Liver (tissue), 8 donors: ENCODE measurements at regions not wholly inside any gene's neighbourhood (a gene's known extent, or its start where the extent isn't known, plus 50 kb on each side); places are given as distances from the start of the nearest gene placed in this dataset.

Experiments used
- DNase-seq: peaks from one replicate; pipeline ENCODE4 v3.0.0-alpha.2; 2017; ENCODE audit warnings: low spot score
- H3K27ac ChIP-seq, 2 donors: one replicate each; pipeline ENCODE4 v1.7.0; 2013; ENCODE audit warnings: inconsistent platforms in 2 of 2, low read length in 2 of 2, control low read depth in 1 of 2, low read depth in 1 of 2, mild to moderate bottlenecking in 1 of 2
- H3K27me3 ChIP-seq, 4 donors: one replicate each; pipeline versions ENCODE4 v1.6.1 to v1.7.0; 2013; ENCODE audit warnings: low read length in 3 of 4, inconsistent platforms in 1 of 4, mild to moderate bottlenecking in 1 of 4, moderate library complexity in 1 of 4; ENCODE audit not compliant: control insufficient read depth in 4 of 4, insufficient read depth in 4 of 4
- H3K36me3 ChIP-seq, 4 donors: one replicate each; pipeline versions ENCODE4 v1.6.1 to v1.7.0; 2013; ENCODE audit warnings: low read length in 3 of 4, mild to moderate bottlenecking in 3 of 4, low read depth in 1 of 4, moderate library complexity in 1 of 4; ENCODE audit not compliant: control insufficient read depth in 4 of 4, insufficient read depth in 3 of 4
- H3K4me1 ChIP-seq, 4 donors: one replicate each; pipeline versions ENCODE4 v1.6.1 to v1.7.0; 2013; ENCODE audit warnings: low read length in 3 of 4, mild to moderate bottlenecking in 3 of 4, moderate library complexity in 1 of 4; ENCODE audit not compliant: control insufficient read depth in 4 of 4, insufficient read depth in 4 of 4
- H3K4me3 ChIP-seq, 3 donors: one replicate each; pipeline versions ENCODE4 v1.6.1 to v1.7.0; 2013; ENCODE audit warnings: low read length in 3 of 3, control low read depth in 1 of 3, low read depth in 1 of 3, mild to moderate bottlenecking in 1 of 3
- H3K9ac ChIP-seq, 2 donors: one replicate each; pipeline ENCODE4 v1.7.0; 2013; ENCODE audit warnings: low read length in 2 of 2, mild to moderate bottlenecking in 2 of 2, moderate library complexity in 2 of 2, control low read depth in 1 of 2, low read depth in 1 of 2
- H3K9me3 ChIP-seq, 4 donors: one replicate each; pipeline versions ENCODE4 v1.6.1 to v1.7.0; 2013; ENCODE audit warnings: low read length in 3 of 4; ENCODE audit not compliant: control insufficient read depth in 4 of 4
- FOXA1 ChIP-seq: IDR thresholded peaks from 2 replicates; pipeline ENCODE4 v1.6.1; 2016; ENCODE audit warnings: antibody characterized with exemption
- FOXA2 ChIP-seq: IDR thresholded peaks from 2 replicates; pipeline ENCODE4 v1.6.1; 2016; ENCODE audit warnings: antibody characterized with exemption
- GABPA ChIP-seq, 2 donors: IDR thresholded peaks in 1 of 2; conservative IDR thresholded peaks in 1 of 2; 2 replicates each; pipeline ENCODE4 v1.6.1; 2016; ENCODE audit warnings: antibody characterized with exemption in 2 of 2, mild to moderate bottlenecking in 1 of 2, moderate library complexity in 1 of 2
- HNF4A ChIP-seq, 2 donors: conservative IDR thresholded peaks; 2 replicates each; pipeline ENCODE4 v1.6.1; 2016; ENCODE audit warnings: antibody characterized with exemption in 2 of 2, mild to moderate bottlenecking in 2 of 2
- HNF4G ChIP-seq: IDR thresholded peaks from 2 replicates; pipeline ENCODE4 v1.6.1; 2016; ENCODE audit warnings: antibody characterized with exemption
- JUND ChIP-seq, 2 donors: IDR thresholded peaks; 2 replicates each; pipeline ENCODE4 v1.6.1; 2016; ENCODE audit warnings: antibody characterized with exemption in 2 of 2
- NR2F2 ChIP-seq: IDR thresholded peaks from 2 replicates; pipeline ENCODE4 v1.6.1; 2016; ENCODE audit warnings: antibody characterized with exemption
- RAD21 ChIP-seq, 2 donors: IDR thresholded peaks; 2 replicates each; pipeline ENCODE4 v1.6.1; 2016; ENCODE audit warnings: antibody characterized with exemption in 2 of 2, mild to moderate bottlenecking in 2 of 2
- RXRA ChIP-seq, 2 donors: IDR thresholded peaks; 2 replicates each; pipeline ENCODE4 v1.6.1; 2017 to 2018; ENCODE audit warnings: antibody characterized with exemption in 2 of 2, mild to moderate bottlenecking in 1 of 2
- SP1 ChIP-seq: IDR thresholded peaks from 2 replicates; pipeline ENCODE4 v1.6.1; 2018; ENCODE audit warnings: antibody characterized with exemption, mild to moderate bottlenecking
- TAF1 ChIP-seq: conservative IDR thresholded peaks from 2 replicates; pipeline ENCODE4 v1.6.1; 2016; ENCODE audit warnings: antibody characterized with exemption, mild to moderate bottlenecking
- YY1 ChIP-seq: IDR thresholded peaks from 2 replicates; pipeline ENCODE4 v1.6.1; 2016; ENCODE audit warnings: antibody characterized with exemption, mild to moderate bottlenecking
- WGBS: extraction: QIAGEN DNeasy Blood & Tissue Kit; methylation state at CpG from one replicate; pipeline ENCODE4 v1.1.7; 2013; 5-methylcytosine and 5-hydroxymethylcytosine counted together
- TF ChIP-seq, protein P1 (sequence below): fragments of 150-350 bp; IDR thresholded peaks from 2 replicates; pipeline ENCODE4 v1.5.1; 2017; ENCODE audit warnings: improper control_type of control experiment, low read depth, low read length; ENCODE audit not compliant: missing input control
- TF ChIP-seq, protein P2 (sequence below): IDR thresholded peaks from 2 replicates; pipeline ENCODE4 v1.6.1; 2016; ENCODE audit warnings: antibody characterized with exemption
- TF ChIP-seq, protein P3 (sequence below): IDR thresholded peaks from 2 replicates; pipeline ENCODE4 v1.6.1; 2016; ENCODE audit warnings: antibody characterized with exemption
- TF ChIP-seq, protein P4 (sequence below): IDR thresholded peaks from 2 replicates; pipeline ENCODE4 v1.6.1; 2016; ENCODE audit warnings: antibody characterized with exemption
- TF ChIP-seq, protein P5 (sequence below): IDR thresholded peaks from 2 replicates; pipeline ENCODE4 v1.6.1; 2016; ENCODE audit warnings: antibody characterized with exemption, mild to moderate bottlenecking
- donor health status: healthy.
- donor health status: healthy.
- donor health status: healthy.
- donor health status: healthy.
- donor health status: healthy.

DNA sequence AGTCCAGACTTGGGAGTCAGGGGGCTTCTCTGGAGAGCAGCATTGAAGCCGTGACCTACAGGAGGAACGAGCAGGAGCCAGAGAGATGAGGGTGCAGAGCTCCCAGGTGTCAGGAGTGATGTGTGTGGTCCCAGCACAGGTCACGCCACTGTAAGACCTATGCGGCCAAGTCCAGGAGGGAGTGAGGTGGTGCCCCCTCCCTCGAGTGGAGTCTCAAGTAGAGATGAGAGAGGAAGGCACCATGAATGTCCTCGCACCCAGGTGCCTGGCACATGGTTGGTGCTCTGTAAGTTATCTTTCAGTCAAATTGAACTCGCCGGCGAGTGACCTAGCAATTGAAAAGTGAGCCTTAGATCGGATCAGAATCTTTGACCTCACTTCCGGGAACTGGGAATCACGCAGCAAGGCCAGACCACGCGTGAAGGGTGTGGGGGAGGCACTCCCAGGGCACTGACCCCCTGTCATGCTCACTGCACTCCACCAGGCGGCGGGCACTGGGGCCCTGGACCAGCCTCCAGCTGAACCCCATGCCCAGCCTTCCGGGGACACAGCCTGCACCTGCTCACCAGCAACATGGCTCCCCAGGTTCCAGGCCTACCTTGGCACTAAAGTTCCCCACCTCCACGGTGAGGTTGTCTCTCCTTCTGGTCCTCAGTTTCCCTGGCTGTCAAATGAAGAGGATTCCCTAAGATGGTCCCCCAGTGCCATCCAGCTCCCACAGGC is 127.4 kb downstream of the HMX1 start:
- H3K27me3 ChIP-seq = no peaks in the 10 kb centered on the region
- WGBS = 84% methylated on average over 18 of the region's 18 CpGs

More for the DNA sequence above, 127.4 kb downstream of the HMX1 start:
- no peaks in the 10 kb centered on the region for H3K9me3 ChIP-seq
- TF ChIP-seq RXRA (IDR thresholded peaks at IDR 0.05) = no peak
- TF ChIP-seq TAF1 = no peak
- no peak for TF ChIP-seq HNF4A (conservative IDR thresholded peaks at IDR 0.05)
- TF ChIP-seq, protein P1, sequence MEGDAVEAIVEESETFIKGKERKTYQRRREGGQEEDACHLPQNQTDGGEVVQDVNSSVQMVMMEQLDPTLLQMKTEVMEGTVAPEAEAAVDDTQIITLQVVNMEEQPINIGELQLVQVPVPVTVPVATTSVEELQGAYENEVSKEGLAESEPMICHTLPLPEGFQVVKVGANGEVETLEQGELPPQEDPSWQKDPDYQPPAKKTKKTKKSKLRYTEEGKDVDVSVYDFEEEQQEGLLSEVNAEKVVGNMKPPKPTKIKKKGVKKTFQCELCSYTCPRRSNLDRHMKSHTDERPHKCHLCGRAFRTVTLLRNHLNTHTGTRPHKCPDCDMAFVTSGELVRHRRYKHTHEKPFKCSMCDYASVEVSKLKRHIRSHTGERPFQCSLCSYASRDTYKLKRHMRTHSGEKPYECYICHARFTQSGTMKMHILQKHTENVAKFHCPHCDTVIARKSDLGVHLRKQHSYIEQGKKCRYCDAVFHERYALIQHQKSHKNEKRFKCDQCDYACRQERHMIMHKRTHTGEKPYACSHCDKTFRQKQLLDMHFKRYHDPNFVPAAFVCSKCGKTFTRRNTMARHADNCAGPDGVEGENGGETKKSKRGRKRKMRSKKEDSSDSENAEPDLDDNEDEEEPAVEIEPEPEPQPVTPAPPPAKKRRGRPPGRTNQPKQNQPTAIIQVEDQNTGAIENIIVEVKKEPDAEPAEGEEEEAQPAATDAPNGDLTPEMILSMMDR = no peak
- TF ChIP-seq, protein P2, sequence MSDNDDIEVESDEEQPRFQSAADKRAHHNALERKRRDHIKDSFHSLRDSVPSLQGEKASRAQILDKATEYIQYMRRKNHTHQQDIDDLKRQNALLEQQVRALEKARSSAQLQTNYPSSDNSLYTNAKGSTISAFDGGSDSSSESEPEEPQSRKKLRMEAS = no peak
- TF ChIP-seq FOXA2 = no peak
- TF ChIP-seq JUND (IDR thresholded peaks at IDR 0.05) = no peak
- no peak for TF ChIP-seq RAD21 (IDR thresholded peaks at IDR 0.05)
- TF ChIP-seq YY1 = no peak
- TF ChIP-seq GABPA (IDR thresholded peaks at IDR 0.05 in 1 of 2, conservative IDR thresholded peaks at IDR 0.05 in 1 of 2) = no peak
- no peak for TF ChIP-seq NR2F2
- TF ChIP-seq HNF4G = no peak
- TF ChIP-seq, protein P3, sequence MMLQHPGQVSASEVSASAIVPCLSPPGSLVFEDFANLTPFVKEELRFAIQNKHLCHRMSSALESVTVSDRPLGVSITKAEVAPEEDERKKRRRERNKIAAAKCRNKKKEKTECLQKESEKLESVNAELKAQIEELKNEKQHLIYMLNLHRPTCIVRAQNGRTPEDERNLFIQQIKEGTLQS = no peak
- no peak for TF ChIP-seq SP1
- TF ChIP-seq, protein P4, sequence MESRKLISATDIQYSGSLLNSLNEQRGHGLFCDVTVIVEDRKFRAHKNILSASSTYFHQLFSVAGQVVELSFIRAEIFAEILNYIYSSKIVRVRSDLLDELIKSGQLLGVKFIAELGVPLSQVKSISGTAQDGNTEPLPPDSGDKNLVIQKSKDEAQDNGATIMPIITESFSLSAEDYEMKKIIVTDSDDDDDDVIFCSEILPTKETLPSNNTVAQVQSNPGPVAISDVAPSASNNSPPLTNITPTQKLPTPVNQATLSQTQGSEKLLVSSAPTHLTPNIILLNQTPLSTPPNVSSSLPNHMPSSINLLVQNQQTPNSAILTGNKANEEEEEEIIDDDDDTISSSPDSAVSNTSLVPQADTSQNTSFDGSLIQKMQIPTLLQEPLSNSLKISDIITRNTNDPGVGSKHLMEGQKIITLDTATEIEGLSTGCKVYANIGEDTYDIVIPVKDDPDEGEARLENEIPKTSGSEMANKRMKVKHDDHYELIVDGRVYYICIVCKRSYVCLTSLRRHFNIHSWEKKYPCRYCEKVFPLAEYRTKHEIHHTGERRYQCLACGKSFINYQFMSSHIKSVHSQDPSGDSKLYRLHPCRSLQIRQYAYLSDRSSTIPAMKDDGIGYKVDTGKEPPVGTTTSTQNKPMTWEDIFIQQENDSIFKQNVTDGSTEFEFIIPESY = no peak
- TF ChIP-seq, protein P5, sequence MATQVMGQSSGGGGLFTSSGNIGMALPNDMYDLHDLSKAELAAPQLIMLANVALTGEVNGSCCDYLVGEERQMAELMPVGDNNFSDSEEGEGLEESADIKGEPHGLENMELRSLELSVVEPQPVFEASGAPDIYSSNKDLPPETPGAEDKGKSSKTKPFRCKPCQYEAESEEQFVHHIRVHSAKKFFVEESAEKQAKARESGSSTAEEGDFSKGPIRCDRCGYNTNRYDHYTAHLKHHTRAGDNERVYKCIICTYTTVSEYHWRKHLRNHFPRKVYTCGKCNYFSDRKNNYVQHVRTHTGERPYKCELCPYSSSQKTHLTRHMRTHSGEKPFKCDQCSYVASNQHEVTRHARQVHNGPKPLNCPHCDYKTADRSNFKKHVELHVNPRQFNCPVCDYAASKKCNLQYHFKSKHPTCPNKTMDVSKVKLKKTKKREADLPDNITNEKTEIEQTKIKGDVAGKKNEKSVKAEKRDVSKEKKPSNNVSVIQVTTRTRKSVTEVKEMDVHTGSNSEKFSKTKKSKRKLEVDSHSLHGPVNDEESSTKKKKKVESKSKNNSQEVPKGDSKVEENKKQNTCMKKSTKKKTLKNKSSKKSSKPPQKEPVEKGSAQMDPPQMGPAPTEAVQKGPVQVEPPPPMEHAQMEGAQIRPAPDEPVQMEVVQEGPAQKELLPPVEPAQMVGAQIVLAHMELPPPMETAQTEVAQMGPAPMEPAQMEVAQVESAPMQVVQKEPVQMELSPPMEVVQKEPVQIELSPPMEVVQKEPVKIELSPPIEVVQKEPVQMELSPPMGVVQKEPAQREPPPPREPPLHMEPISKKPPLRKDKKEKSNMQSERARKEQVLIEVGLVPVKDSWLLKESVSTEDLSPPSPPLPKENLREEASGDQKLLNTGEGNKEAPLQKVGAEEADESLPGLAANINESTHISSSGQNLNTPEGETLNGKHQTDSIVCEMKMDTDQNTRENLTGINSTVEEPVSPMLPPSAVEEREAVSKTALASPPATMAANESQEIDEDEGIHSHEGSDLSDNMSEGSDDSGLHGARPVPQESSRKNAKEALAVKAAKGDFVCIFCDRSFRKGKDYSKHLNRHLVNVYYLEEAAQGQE = no peak
- TF ChIP-seq FOXA1 = no peak
- no peaks in the 10 kb centered on the region for H3K36me3 ChIP-seq
- H3K4me1 ChIP-seq = no peaks in the 10 kb centered on the region
- H3K4me3 ChIP-seq = no peak overlapping the region
- no peak for DNase-seq
- no peak overlapping the region for H3K9ac ChIP-seq
- no peak overlapping the region for H3K27ac ChIP-seq
